ENCODE measurements at regions not wholly inside any gene's neighbourhood (a gene's known extent, or its start where the extent isn't known, plus 50 kb on each side); places are given as distances from the start of the nearest gene placed in this dataset.

DNA sequence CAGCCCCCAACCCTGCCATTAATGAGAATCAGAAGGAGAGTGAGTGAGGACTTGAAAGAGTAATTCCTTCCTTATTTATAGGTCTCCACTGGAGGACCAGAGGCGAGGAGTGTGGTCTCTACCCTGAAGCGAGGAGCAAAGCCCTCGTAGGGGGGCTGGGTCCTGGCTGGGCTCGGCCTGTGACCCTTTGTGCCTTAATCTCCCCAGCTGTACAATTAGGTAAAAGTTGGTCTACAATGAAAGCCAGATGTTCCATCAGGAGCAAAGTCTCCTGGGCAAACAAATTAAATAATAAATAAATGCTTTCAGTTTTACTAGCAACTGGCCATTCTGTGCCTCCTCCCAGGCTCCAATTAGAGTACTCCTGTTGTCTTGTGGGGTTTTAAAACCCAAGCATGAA, 523.5 kb upstream of the SALL1 start:
- no peak overlapping the region for H3K27ac ChIP-seq
- no peak for TF ChIP-seq CTCF (IDR thresholded peaks at IDR 0.05)
- no peak for TF ChIP-seq ZFX (IDR thresholded peaks at IDR 0.05; ENCODE audit: borderline replicate concordance)

DNA sequence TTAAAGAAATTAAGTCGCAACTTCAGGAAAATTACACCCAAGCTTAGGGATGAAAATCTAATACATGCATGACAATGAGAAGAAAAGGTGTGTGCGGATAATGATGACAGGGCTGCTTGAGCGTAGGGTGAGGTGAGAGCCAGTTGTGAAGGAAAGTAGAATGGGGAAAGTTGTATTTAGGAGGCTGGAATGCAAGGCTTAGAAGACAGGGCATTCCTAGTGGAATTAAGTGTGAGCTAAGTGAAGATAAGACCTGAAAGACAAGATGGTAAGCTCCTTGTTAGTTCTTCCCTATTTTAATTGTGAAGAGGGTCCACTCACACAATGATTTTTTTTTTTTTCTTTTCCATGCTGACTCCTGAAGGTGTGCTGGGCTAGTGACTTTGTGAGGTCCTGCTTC, 519.5 kb upstream of the SALL1 start:
- no peak for TF ChIP-seq CTCF (IDR thresholded peaks at IDR 0.05)
- no peak for TF ChIP-seq ZFX (IDR thresholded peaks at IDR 0.05; ENCODE audit: borderline replicate concordance)
- no peak overlapping the region for H3K27ac ChIP-seq

GRCh38 chr16:51666821-51667220, 515.8 kb upstream of the SALL1 start:
- no peak for TF ChIP-seq CTCF (IDR thresholded peaks at IDR 0.05)
- TF ChIP-seq ZFX (IDR thresholded peaks at IDR 0.05; ENCODE audit: borderline replicate concordance), result no peak
- no peak overlapping the region for H3K27ac ChIP-seq

DNA sequence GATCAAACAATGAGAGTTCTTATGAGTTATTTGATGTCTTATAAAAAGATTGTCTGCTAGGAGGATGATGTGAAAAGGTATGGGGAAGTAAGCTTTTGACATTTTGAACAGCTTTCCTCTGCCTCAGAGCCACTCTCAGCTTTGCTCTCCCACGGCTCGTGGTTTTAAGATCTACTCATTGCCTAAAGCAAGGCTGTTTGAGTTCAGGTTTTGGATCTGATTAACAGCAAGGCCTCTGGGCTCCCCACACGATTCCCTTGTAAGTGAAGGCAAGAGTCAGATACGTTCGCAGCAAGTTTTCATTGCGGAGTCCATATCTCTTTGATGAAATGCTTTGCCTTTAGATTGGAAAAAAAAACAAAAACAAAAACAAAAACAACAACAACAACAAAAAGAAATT, 515.0 kb upstream of the SALL1 start:
- H3K27ac ChIP-seq, result no peak overlapping the region
- no peak for TF ChIP-seq ZFX (IDR thresholded peaks at IDR 0.05; ENCODE audit: borderline replicate concordance)
- TF ChIP-seq CTCF (IDR thresholded peaks at IDR 0.05), result no peak

GRCh38 chr16:51665436-51665998, 514.4 kb upstream of the SALL1 start:
- H3K27ac ChIP-seq, result no peak overlapping the region
- no peak for TF ChIP-seq ZFX (IDR thresholded peaks at IDR 0.05; ENCODE audit: borderline replicate concordance)

- TF ChIP-seq ZFX (IDR thresholded peaks at IDR 0.05; ENCODE audit: borderline replicate concordance) (no peak), CTCF (IDR thresholded peaks at IDR 0.05) (no peak)
- no peak overlapping the region for H3K27ac ChIP-seq
Measured at GRCh38 chr16:51658531-51658930, 507.5 kb upstream of the SALL1 start.

DNA sequence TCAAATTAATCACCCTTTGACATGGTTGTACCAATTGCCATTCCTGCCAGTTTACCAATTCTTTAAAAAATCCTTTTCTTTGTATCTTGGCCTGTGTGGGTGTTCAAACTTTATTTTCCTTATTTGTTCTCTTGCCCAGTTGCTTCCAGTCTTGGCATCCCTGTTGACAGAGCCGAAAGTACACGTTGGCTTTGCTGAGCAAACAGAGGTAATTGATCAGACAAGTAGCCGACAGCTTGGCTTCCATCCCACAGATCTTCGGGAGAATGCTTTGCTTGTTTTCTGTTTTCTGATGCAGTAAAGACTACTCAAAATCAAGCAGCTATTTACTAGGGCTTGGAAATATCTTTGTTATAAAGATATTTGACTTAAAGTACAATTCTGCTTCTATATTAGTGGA, 506.8 kb upstream of the SALL1 start:
- TF ChIP-seq ZFX (IDR thresholded peaks at IDR 0.05; ENCODE audit: borderline replicate concordance) (no peak), CTCF (IDR thresholded peaks at IDR 0.05) (no peak)
- no peak overlapping the region for H3K27ac ChIP-seq

DNA sequence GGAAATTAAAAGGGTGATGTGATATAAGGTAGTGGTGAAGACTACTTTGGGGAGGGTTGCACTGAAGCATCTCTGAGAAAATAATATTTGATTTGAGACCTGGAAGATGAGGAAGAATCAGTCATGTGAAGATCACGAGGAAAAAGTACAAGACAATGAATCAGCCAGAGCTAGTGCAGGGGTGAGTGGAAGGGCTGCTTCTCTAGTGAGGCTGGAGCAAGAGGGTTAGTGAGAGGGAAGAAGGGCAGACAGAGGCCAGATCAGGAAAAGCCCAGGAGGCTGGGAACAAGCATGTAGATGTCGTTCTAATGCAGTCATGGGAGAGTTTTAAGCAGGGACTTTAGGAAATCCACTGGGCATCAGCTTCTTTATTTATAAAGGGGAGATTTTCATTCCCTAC, 504.2 kb upstream of the SALL1 start:
- H3K27ac ChIP-seq, result no peak overlapping the region
- TF ChIP-seq ZFX (IDR thresholded peaks at IDR 0.05; ENCODE audit: borderline replicate concordance), result no peak
- no peak for TF ChIP-seq CTCF (IDR thresholded peaks at IDR 0.05)
